GM12873 (cell line): ENCODE measurements at regions not wholly inside any gene's neighbourhood (a gene's known extent, or its start where the extent isn't known, plus 50 kb on each side); places are given as distances from the start of the nearest gene placed in this dataset.

Experiments
- TF ChIP-seq, protein P1 (sequence below): IDR thresholded peaks from 2 replicates; pipeline ENCODE4 v1.5.1; 2012; ENCODE audit warnings: low read depth, mild to moderate bottlenecking, moderate library complexity, low read length, control low read depth; ENCODE audit not compliant: insufficient read depth; ENCODE audit errors: missing control alignments

DNA sequence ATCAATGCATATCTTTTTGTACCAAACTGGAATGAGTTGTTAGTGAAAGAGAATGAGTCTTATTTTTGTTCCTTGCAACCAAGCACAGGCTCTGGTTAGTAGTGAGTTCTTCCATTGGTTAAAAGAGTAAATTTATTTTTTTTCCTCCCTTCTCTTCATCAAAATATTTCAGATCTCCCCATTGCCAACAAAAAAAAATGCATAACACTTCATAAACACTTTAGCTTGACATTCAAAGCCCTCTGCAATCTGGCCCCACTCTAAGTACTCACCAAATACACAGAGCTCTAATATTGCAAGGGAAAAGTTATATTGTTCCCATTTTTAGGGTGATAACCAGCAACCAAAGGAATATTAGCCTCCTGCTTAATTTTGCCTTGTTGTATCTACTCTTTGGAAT is 333.0 kb upstream of the LUZP2 start:
- TF ChIP-seq, protein P1, sequence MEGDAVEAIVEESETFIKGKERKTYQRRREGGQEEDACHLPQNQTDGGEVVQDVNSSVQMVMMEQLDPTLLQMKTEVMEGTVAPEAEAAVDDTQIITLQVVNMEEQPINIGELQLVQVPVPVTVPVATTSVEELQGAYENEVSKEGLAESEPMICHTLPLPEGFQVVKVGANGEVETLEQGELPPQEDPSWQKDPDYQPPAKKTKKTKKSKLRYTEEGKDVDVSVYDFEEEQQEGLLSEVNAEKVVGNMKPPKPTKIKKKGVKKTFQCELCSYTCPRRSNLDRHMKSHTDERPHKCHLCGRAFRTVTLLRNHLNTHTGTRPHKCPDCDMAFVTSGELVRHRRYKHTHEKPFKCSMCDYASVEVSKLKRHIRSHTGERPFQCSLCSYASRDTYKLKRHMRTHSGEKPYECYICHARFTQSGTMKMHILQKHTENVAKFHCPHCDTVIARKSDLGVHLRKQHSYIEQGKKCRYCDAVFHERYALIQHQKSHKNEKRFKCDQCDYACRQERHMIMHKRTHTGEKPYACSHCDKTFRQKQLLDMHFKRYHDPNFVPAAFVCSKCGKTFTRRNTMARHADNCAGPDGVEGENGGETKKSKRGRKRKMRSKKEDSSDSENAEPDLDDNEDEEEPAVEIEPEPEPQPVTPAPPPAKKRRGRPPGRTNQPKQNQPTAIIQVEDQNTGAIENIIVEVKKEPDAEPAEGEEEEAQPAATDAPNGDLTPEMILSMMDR, result no peak

DNA sequence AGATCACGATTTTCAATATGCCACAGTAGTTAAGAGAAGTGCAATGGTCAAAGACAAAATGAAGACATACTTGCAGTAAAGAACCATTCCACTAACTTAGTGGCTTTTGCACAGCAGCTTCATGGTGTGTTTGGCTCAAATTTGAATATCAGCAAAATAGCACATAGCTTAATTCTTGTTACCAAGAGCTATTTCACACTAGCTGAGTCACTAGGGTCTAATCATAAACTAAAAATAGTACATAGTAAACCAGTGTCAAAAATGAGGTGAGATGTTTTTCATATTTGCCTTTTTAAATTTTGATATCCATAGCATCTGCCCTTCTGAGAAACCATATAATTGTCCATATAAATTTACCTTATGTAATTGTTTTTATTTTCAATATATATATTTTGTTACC is 325.0 kb upstream of the LUZP2 start:
- TF ChIP-seq, protein P1, result no peak

DNA sequence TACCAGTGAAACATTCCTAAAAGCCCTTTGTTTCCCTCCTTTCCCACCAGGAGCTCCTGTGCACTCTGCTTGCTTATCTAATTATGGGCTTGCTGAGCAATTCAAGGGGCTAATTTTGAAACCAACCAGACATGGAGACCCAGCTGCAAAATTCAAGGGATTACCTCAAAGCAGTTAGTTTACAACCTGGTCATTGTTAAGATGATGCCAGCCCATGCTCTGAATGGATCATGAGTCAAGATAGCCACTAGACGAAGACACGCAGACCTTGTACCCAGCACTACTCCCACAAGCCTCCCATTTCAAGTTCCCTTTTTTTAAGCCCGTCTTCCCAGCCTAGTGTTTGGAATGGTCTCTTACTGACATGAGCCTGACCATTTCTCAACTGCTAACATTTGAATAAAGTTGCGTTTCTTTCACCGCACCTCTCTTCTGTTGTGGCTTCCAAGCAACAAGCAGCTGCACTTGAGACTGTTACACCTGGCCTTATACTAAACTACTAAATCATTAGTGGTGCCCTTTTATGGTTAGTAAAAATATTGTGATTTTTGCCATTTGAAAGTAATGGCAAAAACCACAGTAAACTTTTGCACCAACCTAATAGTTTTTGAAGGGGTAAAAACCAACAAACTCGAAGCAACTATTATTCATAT is 315.3 kb upstream of the LUZP2 start:
- TF ChIP-seq, protein P1, result no peak

DNA sequence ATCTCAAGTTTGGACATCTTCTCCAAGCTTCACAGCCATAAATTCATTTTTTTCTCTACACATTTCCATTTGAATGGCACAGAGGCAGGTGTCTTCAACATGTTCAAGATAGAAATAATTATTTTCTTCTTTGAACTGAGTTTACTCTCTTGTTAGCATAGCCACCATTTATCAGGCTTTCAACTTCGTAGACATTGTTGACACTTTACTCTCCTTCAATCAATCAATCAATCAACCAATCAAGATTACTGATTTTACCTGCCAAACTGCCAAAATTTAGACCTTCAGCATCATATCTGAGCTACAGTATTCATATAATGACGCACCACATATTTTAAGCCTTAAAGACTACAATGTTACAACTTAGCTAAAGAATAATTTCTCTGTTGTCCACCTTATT is 300.1 kb upstream of the LUZP2 start:
- TF ChIP-seq, protein P1, result no peak

DNA sequence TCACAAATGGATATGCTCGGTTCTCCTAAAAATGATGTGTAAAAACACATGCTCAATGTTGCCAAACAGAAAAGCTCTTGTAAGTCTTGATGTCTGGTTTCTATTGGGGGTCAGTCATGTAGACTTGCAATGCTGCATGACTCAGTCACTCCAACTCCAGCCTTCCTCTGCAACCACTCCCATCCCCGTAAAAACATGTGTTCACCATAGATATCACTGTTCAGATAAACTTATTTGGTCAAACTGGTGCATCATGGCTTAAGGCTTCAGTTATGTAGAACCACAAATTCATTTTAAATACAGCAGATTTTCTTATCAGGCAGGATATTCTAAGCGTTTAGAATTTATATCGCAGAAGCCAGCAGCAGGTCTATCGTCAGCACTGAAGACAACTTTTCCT is 298.4 kb upstream of the LUZP2 start:
- TF ChIP-seq, protein P1, result no peak

DNA sequence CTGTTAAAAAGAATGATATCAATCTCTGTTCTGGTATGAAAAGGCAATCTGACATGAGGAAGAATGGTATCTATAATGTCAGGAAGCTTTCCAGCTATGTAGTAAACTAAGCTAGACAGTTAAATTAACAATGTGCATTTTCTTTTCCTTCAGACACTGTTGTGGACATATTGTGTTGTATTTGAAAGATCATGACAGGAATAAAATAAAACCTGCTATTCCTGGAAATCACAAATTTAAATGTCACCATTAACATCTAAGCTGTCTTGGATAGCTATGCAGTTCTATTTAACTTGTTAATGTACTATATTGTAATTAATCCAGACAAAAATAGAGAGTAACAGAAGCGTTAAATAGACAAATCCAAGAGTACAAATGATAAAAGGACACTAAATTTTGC is 297.4 kb upstream of the LUZP2 start:
- TF ChIP-seq, protein P1, result no peak

DNA sequence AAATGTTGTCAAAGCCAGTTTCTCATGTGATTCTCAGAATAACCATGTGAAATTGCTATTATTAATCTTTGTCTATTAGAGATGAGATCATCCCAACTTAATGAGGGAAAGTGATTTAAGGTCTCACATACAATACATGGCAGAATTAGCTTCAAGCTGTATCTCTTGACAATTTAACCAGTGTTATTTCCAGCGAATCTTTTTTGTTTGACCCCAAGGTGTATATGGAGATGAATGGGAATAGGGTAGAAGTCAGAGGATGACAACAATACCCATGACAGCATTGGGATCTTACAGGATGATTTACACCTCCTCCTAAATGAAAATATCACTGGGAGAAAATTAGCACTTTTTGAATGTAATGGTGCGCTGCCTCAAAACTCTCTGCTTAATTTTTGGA is 290.8 kb upstream of the LUZP2 start:
- TF ChIP-seq, protein P1, result no peak
